ENCODE measurements at regions not wholly inside any gene's neighbourhood (a gene's known extent, or its start where the extent isn't known, plus 50 kb on each side); places are given as distances from the start of the nearest gene placed in this dataset.

DNA sequence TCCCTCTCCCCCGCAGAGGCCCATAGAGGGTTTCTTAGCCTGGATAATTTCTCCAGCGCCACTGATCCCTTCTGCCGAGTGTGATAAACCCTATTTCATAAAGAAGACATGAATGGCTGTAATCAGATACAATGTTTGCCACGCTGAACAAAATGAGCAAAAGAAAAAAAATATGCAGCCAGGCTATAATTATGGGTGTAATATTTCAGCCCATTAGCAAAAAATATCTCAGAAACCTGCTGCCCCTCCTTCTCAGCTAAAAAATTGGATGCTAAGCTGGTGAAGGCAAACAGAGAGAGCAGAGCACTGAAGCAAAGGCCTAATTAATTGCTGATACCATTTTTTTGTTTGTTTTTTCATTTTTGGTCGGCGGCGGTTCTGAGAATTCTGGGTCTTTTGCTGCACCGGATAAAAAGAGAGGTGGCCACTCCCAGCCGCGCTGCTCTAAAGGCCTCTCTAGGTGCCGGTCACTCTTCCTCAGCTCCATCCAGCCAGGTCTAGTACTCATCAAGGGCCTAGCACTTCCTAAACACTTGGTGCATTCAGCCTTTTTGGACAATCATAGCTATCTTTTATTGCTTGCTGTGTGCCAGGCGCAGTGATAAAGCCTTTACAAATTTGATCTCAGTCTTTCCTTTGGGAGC, 128.7 kb upstream of the TLE3 start:
- no peak for DNase-seq (ENCODE audit: low spot score)

DNA sequence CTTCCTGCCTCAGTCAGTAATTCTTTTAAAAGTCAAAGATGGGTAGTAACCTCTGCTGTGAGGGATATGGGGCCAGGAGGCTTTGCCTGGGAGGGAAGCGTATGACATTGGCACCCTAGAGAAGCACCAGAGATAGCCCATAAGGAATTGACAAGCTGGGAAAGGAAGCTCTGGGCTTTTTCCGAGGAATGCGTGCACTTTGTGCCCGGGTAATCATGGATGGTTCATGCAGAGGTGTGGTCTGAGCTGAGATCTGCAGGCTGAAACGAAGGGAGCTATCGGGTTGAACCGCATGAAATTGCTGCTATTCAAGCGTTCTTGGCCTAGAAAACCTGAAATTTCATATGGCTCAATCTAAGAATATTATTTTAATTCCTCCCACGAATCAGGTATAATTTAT, 127.7 kb upstream of the TLE3 start:
- DNase-seq (ENCODE audit: low spot score), result no peak

DNA sequence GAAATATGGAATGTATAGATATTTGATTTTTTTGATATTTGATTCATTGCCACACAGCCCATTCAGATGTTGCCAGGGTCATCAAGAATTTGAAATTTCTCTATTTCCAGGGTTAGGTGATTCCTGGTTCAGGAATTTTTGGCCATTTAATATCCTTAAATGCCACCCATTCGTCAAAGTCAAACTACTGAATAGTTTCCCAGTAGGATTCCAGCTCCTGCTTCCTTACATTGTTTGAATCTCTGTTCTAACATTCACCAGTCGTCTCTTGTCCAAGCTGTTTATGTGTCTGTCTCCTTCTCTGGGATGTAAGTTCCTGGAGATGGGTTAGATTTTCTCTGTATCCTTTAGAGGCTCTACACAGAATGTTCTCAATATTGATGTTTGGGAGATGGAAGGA, 124.9 kb upstream of the TLE3 start:
- DNase-seq (ENCODE audit: low spot score), result no peak

DNA sequence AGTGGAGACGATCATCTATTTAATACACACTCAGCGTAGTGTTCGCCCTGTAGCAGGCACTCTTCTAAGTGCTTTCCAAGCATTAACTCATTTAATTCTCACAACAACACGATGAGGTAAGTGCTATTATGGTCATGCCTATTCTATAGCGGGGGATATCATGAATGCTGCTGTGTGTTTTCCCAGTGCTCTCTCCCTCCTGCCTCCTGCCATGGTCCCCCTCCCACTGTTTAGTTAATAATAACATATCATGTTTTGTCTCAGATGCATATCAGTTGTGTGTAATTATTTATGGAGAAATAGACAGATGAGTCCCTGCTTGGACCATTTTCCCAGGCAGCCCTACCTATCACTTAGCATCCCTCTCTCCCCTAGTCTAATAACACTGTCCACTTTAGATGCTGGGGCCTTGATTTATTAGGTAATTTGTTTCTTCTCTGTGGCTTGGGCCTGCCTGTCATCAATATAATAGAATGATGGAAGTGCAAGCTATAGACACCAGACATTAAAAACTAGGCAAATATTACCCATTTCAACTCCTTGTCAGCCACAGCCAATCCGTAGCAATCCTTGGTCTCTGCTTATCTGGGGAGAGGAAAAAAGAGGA, 122.9 kb upstream of the TLE3 start:
- DNase-seq (ENCODE audit: low spot score), result no peak

DNA sequence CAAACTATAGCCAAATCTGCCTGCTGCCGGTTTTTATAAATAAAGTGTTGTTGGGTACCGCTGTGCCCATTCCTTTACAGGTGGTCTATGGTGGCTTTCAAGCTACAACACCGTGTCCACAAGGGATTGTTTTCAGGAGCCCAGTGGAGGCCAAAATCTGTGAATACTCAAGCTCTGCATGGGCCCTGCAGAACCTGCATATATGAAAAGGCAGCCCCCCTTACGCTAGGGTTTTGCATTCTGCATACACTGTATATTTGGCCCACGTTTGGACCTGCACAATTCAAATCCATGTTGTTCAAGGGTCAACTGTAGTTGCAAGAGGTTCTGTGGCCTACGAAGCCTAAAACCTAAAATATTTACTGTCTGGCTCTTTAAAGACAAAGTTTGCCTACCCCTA, 122.2 kb upstream of the TLE3 start:
- no peak for DNase-seq (ENCODE audit: low spot score)

DNA sequence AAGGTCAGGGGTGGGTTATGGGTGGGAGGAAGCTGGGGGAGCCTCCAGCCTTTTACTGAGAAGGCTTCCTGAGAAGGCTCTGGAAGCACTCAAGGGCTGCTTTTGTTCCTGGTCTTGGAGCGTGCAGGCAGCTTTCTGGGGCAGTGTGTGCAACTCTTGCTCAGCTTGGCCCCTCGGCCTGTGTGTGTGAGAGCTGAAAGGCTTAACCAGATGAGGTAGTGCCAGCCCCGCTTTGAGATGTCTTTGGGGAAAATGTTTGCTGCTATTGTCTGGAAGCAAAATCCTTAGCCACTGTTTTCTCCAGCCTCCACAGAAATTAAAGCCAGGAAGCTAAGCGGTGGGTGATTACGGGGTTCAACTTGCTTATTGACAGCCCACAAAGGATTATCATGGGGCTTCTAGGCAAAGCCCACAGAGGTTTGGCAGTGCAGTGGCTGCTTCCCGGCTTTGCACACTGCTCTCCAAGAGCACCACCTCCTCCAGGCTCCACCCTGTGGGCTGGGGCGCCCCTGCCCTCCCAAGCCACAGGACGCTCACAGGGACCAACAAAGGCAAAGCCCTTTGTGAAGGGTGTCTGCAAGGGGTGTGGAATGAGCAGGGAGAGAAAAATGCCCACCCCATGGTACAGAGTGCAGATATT, 121.7 kb upstream of the TLE3 start:
- DNase-seq (ENCODE audit: low spot score), result no peak

DNA sequence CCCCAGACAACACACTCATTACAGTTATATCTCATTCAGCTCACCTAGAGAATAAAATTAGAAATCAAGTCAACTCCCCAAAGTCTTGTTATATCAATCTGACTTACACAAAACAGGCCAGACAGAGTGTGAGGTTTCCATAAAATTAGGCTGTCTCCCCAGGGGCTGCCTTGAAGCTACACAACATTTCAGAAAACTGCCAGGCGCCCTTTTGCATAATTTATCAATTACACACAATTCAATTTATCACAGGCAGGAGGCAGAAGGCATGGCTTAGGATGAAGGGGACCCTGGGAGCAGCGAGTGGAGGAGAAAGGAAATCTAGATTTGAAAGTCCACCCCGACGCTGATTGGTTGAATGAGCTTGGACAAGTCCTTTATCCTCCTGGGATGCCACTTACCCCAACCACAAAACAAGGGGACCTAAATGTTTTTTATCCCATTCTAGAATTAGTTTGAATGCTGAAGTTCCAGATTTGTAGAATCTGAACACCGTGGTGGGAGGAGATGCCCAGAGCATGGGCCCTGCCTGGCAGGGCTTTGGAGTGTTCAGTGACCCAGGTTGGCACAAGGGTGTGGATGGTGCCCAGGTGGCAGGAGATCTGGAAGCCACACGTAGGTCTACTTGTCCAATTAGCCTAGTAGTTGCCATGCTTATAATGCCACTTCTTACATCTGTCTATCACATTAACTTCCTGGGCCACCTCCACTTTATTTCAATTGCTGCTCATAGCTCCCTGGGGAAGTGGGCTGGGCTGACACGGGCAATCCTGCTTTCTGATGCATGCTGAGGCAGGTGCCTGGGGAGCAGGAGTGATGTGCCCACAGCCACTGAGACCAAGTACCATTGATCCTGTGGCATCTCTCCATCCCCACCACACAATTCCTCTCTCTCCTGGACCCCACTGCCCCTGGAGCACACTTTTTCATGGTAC, 119.8 kb upstream of the TLE3 start:
- no peak for DNase-seq (ENCODE audit: low spot score)

DNA sequence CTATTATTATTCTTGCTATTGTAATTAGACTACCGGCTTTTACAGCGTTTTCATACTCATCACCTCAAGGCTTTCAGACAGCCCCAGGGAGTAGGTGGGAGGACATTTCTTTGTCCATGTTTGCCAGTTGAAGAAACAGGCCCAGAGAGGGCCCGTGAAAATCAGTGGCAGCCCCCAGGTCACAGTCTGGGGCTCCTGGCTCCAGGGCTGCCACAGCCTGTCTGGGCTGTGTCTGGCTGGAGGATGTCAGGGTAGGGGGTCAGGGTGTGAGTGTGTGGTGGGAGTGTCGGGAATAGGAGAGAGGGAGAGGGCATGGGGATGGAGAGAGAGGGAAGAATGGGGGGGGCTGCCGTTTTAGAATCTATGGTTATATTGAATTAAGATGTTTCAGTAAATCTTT, 118.2 kb upstream of the TLE3 start:
- no peak for DNase-seq (ENCODE audit: low spot score)

DNA sequence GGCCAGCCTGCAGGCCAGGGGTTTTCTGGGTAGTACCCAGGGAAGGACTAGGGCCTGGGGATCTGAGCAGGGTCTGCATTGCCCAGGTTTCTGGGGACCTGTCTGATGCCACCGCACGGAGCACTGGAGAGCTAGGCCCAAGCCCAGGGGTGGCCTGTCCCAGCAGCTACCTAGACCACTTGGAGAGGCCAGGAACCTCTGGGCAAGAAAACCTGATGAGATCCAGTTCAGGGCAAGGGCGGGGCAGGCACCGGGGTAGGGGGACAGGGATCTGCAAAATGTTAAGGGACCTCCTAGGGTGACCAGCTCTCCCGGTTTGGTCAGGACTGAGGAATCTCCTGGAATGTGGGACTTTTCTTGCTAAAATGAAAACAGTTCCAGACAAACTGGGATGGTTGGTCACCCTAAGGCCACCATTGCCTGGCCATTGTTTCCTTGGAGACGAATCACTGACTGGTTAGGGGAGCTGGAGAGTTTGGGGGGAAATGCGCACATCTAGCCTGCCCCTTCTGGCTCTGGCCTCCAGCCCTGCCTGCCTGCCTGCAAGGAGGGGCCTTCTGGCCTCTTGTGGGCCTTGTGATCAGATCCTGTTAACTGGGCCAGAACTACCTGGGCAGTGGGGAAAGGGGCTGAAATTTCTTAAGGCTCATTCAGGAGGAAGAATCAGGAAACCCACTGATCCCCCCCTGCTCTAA, 117.4 kb upstream of the TLE3 start:
- no peak for DNase-seq (ENCODE audit: low spot score)

DNA sequence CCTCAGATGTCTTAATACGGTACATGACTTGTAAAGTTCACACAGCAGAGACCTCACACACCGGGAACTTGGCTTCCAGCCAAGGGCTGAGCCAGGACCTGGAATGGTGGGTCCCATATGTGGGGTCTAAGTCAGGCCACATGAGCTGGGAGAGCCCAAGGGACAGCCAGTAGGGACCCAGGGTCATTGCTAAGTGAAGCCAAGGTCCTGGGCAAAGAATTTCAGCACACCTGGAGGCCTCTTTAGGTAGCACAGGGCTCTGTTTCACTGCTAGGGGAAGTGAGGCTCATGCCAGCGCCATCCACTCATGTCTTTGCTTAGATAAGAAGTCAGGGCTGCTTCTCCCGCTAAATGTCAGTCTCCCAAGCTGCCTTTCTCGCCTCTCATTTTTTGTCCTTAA, 116.6 kb upstream of the TLE3 start:
- no peak for DNase-seq (ENCODE audit: low spot score)

DNA sequence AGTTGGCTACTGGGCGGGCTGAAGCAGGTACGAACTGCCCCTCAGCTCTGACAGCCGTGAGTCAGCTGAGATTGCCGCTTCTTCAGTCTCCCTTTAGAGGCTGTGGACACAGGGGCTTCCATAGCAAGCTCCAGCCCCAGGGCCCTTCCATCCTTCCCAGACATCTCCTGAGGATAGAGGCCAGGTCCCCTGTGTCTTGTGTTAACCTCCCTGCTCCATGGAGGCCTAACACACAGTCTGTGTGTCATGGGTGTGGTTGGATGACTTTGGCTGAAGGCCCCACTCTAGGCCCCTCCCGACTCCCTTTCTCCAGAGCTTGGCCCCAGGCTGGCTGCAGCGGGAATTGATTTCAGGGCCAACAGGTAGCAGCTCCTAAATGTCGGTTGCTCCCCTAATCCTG, 116.1 kb upstream of the TLE3 start:
- no peak for DNase-seq (ENCODE audit: low spot score)

DNA sequence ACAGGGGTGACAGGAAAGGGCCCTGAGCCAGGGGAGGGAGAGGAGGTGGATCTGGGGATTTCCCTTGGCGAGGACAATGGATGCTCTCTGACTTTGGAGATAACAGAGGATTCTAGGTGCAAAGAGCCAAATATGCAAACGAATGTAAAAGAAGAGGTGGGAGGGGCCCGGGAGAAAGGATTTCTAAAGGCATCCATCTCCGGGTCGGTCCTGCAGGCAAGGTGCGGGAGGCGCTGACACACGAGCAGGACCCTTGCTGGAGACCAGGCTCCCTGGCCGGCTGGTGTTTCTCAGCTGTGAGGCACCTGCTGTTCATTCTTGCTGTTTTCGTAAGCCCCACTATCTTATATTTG, 115.2 kb upstream of the TLE3 start:
- no peak for DNase-seq (ENCODE audit: low spot score)

DNA sequence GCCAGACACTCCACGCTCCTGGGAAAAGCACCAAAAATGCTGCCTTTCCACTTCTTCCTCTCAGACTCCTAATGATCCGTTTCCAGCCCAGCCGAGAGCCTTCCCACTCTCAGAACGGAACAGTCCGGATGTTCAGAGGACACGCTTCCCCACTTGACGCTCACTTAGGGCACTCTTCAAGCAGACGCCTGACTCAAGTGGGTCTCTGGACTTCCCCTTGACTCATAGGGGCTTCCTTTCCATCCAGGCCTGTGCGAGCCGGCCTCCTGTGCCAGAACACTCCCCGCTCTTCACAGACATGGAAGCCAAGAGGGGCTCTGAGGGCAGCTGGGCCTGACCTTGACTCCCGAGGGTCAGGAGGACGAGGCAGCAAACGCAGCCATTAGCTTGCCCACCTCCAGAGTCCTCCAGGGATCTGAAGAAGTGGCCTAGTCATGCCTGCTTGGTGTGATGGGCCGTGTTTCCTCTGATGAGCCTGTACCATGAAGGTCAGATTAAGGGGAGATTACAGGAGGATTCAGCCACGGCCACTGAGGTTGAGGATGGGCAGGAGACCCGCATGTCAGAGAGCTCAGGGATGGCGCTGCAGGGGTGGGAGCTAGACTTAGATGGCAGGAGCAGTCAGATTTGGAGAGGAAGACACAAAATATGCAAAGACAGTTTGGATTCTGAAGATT, 114.7 kb upstream of the TLE3 start:
- no peak for DNase-seq (ENCODE audit: low spot score)

DNA sequence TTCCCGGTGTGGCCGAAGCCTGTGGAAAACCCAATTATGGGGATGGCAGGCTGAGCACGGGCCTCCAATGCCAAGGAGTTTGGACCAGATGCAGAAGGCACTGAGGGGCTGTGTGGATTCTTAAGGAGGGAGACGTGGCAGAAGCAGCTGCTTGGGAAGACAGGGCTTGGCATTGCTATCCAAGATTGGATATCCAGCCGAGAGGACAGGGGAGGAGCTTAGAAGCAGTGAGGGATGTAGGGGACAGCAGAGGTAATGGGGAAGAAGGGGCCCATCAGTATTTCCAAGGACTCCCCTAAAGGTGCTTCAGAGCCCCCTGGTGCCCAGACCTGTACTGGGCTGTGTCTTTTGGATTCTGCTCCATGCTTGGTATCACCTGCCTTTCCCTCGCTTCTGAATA, 112.8 kb upstream of the TLE3 start:
- no peak for DNase-seq (ENCODE audit: low spot score)

DNA sequence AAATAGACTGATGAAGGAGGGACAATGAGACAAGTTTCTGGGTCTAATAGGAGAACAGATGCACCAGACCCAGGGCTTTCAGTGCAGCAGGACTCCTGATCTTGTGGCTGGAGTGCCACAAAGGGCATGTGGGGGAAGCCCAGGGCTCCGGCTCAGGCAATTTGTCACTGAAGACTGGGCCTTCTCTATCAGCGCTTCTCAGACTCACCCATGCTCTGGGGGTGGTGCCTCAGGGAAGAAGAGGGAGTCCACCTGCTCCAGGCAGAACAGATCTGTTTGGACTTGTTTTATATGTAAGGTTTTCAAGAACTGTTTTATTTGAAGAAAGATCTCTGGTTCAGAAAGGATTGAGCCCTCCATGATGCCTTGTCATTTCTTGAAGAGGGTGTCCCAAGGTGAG, 112.4 kb upstream of the TLE3 start:
- DNase-seq (ENCODE audit: low spot score), result no peak

DNA sequence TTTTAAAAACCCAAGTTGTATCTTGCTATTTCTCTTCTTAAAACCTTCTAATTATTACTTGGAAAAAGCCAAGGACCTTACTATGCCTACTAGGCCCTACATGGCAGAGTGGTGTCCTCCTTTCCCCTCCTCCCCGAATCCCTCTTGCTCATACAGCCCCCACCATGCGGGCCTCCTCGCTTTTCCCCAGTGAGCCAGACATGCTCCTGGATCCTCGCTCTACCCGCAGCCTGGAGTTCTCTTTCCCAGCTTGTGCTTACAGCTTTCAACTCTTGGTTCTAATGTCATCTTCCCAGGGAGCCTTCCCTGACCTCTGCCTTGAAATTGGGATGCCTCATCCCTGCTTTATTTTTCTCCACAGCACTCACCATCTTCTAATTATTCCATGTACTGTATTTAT, 111.8 kb upstream of the TLE3 start:
- no peak for DNase-seq (ENCODE audit: low spot score)

DNA sequence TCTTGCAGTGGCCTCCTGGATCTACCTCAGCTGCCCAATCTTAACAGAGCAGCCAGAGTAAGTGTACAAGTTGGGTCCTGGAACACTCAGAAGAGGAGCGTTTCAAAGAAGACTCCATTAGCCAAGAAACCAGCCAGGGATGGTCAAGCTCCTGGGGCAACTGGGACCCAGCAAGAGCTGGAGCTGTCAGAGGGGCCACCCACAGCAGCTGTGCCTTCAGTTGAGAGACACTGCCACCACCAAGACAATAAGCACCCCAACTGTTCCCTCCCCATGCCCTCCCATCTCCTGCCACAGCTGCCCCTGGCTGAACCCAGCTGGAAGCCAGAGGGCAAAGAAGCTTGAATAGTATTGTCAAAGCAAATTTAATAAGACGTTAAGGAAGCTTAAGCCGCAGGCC, 110.6 kb upstream of the TLE3 start:
- DNase-seq (ENCODE audit: low spot score), result no peak

DNA sequence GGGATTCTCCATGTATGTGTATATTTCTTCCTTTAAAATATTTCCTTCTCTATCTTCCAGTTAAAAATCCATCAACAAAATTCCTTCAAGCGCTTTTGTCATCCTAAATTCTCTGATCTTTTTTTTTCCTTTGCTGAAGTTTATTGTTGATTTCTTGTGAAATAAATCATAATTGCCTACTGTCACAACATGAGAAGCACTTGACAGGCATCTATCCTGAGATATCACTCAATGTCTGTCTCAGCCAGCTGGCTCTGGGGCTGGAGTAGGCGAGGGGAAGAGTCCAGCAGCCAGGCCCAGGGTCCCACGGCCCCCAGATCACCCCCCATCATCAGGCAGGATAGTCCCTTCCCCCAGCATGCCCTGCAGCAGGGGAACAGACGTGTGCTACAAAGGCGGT, 109.0 kb upstream of the TLE3 start:
- DNase-seq (ENCODE audit: low spot score), result no peak

DNA sequence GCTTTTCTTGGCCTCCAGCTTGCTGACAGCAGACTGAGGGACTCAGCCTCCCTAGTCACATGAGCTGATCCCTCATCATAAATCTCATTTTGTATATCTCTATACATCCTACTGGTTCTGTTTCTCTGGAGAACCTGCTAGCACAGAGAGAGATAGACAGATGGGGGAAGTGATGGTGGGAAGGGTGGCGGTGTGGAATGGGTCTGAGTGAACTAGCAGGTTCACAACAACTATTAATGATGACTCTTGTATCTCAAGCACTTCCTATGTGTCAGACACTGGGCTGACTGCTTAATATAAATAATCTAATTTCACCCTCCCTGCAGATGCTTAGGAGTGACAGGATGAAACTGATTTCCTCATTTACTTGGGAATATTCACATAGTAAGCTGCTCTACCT, 106.9 kb upstream of the TLE3 start:
- DNase-seq (ENCODE audit: low spot score), result no peak

DNA sequence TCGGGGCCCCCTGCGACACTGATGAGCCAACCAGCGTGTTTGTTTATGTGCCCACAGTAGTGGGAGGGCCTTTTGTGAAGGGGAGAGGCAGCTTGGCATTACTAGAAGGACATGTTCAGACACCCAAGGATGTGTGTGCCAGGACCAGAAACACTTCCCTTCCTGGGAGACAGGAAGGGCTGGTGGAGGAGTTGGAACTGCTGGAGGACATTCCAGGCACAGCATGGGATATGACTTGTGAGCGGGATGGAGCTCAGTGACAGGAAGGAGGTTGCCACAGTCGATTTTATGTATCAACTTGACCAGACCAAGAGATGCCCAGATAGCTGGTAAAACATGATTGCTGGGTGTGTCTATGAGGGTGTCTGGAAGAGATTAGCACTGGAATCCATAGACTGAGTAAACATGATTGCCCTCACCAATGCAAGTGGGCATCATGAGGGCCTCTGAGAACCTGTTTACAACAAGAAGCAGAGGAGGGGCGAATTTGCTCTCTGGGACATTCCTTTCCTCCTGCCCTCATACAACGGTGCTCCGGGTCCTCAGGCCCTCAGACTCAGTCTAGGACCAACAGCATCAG, 106.4 kb upstream of the TLE3 start:
- no peak for DNase-seq (ENCODE audit: low spot score)

DNA sequence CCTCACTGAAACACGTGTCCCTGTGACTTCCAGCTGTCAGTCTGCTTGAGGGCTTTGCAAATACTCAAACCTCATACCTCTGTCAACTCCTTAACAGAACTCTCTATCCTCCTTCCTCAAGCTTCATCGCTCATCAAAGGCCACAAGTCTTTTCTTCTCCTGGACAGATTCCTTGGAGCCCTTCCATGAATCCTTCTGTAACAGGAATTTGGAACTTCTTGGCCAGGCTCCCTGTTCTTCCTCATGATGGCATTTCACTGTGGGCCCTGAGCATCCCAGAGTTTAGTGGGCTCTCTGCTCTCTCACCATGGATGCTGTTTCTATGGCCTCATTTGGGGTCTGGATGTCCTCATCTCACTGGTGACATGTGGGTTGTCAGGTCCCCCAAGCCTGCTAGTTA, 105.0 kb upstream of the TLE3 start:
- peak; percentile 30 for DNase-seq (ENCODE audit: low spot score)

DNA sequence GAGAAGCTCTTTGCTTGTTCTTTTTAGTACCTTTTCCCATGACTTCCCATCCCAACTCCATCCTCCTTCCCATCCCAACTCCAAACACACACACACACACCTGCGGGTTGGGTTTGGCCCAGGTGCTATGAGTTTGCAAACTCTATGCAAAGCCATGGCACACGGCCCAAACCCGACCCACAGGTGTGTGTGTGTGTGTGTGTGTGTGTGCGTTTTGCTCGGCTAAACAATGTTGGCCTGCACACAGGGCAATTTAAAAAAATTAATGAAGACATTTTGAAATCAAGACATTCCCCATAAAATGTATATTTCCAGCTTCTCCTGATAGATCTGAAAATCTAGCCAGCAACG, 103.7 kb upstream of the TLE3 start:
- no peak for DNase-seq (ENCODE audit: low spot score)
